Trophoblast cell (in vitro differentiated cells and primary cell): ENCODE measurements at regions not wholly inside any gene's neighbourhood (a gene's known extent, or its start where the extent isn't known, plus 50 kb on each side); places are given as distances from the start of the nearest gene placed in this dataset.

ENCODE experiments used
- DNase-seq, 2 donors: peaks; one replicate each; pipeline ENCODE4 v3.0.0-alpha.2; 2016
- H2AFZ ChIP-seq: 2 replicates; pipeline ENCODE4 v1.6.1; 2013; ENCODE audit warnings: low read length, moderate library complexity, mild to moderate bottlenecking; ENCODE audit not compliant: insufficient read depth, poor library complexity
- H2AK5ac ChIP-seq: 2 replicates; pipeline ENCODE4 v1.6.1; 2013; ENCODE audit warnings: mild to moderate bottlenecking, low read length
- H2BK120ac ChIP-seq: 2 replicates; pipeline ENCODE4 v1.6.1; 2013; ENCODE audit warnings: low read length, mild to moderate bottlenecking, moderate library complexity; ENCODE audit not compliant: insufficient read depth, poor library complexity
- H2BK12ac ChIP-seq: 2 replicates; pipeline ENCODE4 v1.6.1; 2013; ENCODE audit warnings: mild to moderate bottlenecking, low read length, moderate library complexity
- H2BK5ac ChIP-seq: 2 replicates; pipeline ENCODE4 v1.6.1; 2013; ENCODE audit warnings: low read length, low read depth, moderate library complexity, mild to moderate bottlenecking; ENCODE audit not compliant: poor library complexity
- H3K14ac ChIP-seq: 2 replicates; pipeline ENCODE4 v1.6.1; 2013; ENCODE audit warnings: mild to moderate bottlenecking, low read length
- H3K18ac ChIP-seq: 2 replicates; pipeline ENCODE4 v1.6.1; 2013; ENCODE audit warnings: mild to moderate bottlenecking, low read length
- H3K23ac ChIP-seq: 2 replicates; pipeline ENCODE4 v1.6.1; 2013; ENCODE audit warnings: low read length
- H3K27ac ChIP-seq: 2 replicates; pipeline ENCODE4 v1.5.1; 2013; ENCODE audit warnings: low read depth, mild to moderate bottlenecking, inconsistent platforms, low read length, moderate library complexity
- H3K27me3 ChIP-seq: 2 replicates; pipeline ENCODE4 v1.6.1; 2013; ENCODE audit warnings: inconsistent platforms, mild to moderate bottlenecking, low read length, moderate library complexity; ENCODE audit not compliant: insufficient read depth
- H3K36me3 ChIP-seq, 2 experiments: 1 replicate in 1 of 2; 2 replicates in 1 of 2; pipeline ENCODE4 v1.6.1; 2013; ENCODE audit warnings: low read length in 2 of 2, mild to moderate bottlenecking in 2 of 2, moderate library complexity in 1 of 2; ENCODE audit not compliant: insufficient read depth in 2 of 2, control insufficient read depth in 1 of 2
- H3K4ac ChIP-seq: 2 replicates; pipeline ENCODE4 v1.6.1; 2013; ENCODE audit warnings: low read depth, mild to moderate bottlenecking, low read length, moderate library complexity
- H3K4me1 ChIP-seq, 2 experiments: 1 replicate in 1 of 2; 2 replicates in 1 of 2; pipeline ENCODE4 v1.6.1; 2013; ENCODE audit warnings: low read length in 2 of 2, mild to moderate bottlenecking in 2 of 2, moderate library complexity in 1 of 2; ENCODE audit not compliant: insufficient read depth in 2 of 2, control insufficient read depth in 1 of 2
- H3K4me2 ChIP-seq: 2 replicates; pipeline ENCODE4 v1.6.1; 2013; ENCODE audit warnings: inconsistent platforms, mild to moderate bottlenecking, low read length, moderate library complexity
- H3K4me3 ChIP-seq: 2 replicates; pipeline ENCODE4 v1.5.1; 2013; ENCODE audit warnings: mild to moderate bottlenecking, low read depth, low read length, inconsistent platforms
- H3K79me1 ChIP-seq: one replicate; pipeline ENCODE4 v1.6.1; 2013; ENCODE audit warnings: low read length
- H3K79me2 ChIP-seq: 2 replicates; pipeline ENCODE4 v1.6.1; 2013; ENCODE audit warnings: low read length, mild to moderate bottlenecking; ENCODE audit not compliant: control insufficient read depth, insufficient read depth, poor library complexity
- H3K9ac ChIP-seq: 2 replicates; pipeline ENCODE4 v1.6.1; 2013; ENCODE audit warnings: mild to moderate bottlenecking, low read length
- H3K9me3 ChIP-seq: 2 replicates; pipeline ENCODE4 v1.6.1; 2013; ENCODE audit warnings: low read depth, mild to moderate bottlenecking, control low read depth, inconsistent platforms, low read length; ENCODE audit not compliant: insufficient read depth
- H4K12ac ChIP-seq: 2 replicates; pipeline ENCODE4 v1.6.1; 2013; ENCODE audit warnings: low read depth, mild to moderate bottlenecking, low read length, moderate library complexity
- H4K8ac ChIP-seq: 2 replicates; pipeline ENCODE4 v1.6.1; 2013; ENCODE audit warnings: low read depth, mild to moderate bottlenecking, low read length, moderate library complexity
- H4K91ac ChIP-seq: one replicate; pipeline ENCODE4 v1.6.1; 2013; ENCODE audit warnings: low read depth, mild to moderate bottlenecking, low read length, moderate library complexity
- WGBS: extraction: QIAGEN DNeasy Blood & Tissue Kit; methylation state at CpG from one replicate; pipeline ENCODE4 v1.1.7; 2013; ENCODE audit warnings: missing lambda C conversion rate; ENCODE audit not compliant: insufficient read length, insufficient coverage; ENCODE audit errors: extremely low coverage; 5-methylcytosine and 5-hydroxymethylcytosine counted together

DNA sequence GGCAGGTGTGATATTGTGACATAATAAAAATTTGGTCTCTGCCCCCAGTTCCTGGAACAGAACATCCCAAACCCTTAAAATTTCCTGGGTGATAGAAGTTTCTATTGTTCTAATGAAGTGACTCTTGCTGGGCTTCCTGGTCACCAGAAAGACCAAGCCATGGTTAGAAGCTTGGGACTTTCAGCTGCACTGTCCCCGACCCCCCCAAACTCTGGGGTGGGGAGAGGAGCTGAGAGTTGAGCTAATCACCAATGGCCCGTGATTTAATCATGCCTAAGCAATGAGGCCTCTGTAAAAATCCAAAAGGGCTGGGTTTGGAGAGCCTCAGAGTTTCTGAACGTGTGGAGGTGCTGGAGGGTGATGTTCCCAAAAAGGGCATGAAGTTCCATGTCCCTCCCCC lies 54.8 kb upstream of the FTH1 start:
- no peak overlapping the region for H3K27ac ChIP-seq
- H2BK120ac ChIP-seq: no peak overlapping the region
- H3K4me3 ChIP-seq: no peak overlapping the region
- H3K9me3 ChIP-seq: no peaks in the 10 kb centered on the region
- no peak overlapping the region for H4K12ac ChIP-seq
- no peaks in the 10 kb centered on the region for H3K27me3 ChIP-seq
- H4K91ac ChIP-seq: no peak overlapping the region
- H3K36me3 ChIP-seq: no peaks in the 10 kb centered on the region
- peaks cover 0 to 6% of the 10 kb centered on the region in 2 experiments for H3K4me1 ChIP-seq
- no peak overlapping the region for H3K4me2 ChIP-seq
- H3K18ac ChIP-seq: no peak overlapping the region
- no peak overlapping the region for H2AFZ ChIP-seq
- DNase-seq: no peak
- no peak overlapping the region for H2BK12ac ChIP-seq
- no peak overlapping the region for H3K23ac ChIP-seq
- no peak overlapping the region for H2BK5ac ChIP-seq
- H3K79me1 ChIP-seq: no peaks in the 10 kb centered on the region
- no peak overlapping the region for H3K4ac ChIP-seq
- H4K8ac ChIP-seq: no peak overlapping the region
- no peak overlapping the region for H3K9ac ChIP-seq
- H3K14ac ChIP-seq: no peak overlapping the region
- no peak overlapping the region for H2AK5ac ChIP-seq
- WGBS: no CpG with 5 or more reads among the region's 3 CpGs
- H3K79me2 ChIP-seq: no peaks in the 10 kb centered on the region

DNA sequence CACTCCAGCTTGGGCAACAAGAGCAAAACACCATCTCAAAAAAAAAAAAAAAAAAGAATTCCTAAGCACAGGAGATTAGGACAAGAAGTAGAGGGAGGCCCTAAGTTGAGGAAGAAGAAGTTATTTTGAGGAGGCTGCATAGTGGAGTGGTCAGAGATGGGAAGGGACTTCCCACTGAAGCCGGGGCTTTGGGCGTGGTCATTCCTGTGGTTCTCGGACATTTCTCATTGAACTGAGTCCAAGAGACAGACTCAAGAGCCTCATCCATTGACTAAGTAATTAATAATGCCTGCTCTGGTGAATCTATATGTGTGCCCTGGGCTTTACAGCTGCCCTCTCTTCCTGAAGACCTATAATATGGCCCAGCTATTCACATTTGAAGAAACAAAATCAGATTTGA lies 53.2 kb upstream of the FTH1 start:
- no peaks in the 10 kb centered on the region for H3K79me1 ChIP-seq
- no CpG with 5 or more reads among the region's 3 CpGs for WGBS
- DNase-seq: no peak
- no peak overlapping the region for H3K27ac ChIP-seq
- H3K23ac ChIP-seq: no peak overlapping the region
- H3K4me1 ChIP-seq: peaks cover 0 to 2% of the 10 kb centered on the region in 2 experiments
- H3K4me3 ChIP-seq: no peak overlapping the region
- H3K36me3 ChIP-seq: no peaks in the 10 kb centered on the region
- no peaks in the 10 kb centered on the region for H3K79me2 ChIP-seq
- no peak overlapping the region for H3K14ac ChIP-seq
- no peak overlapping the region for H3K4ac ChIP-seq
- no peak overlapping the region for H3K18ac ChIP-seq
- H4K91ac ChIP-seq: no peak overlapping the region
- no peak overlapping the region for H3K9ac ChIP-seq
- H4K8ac ChIP-seq: no peak overlapping the region
- no peak overlapping the region for H2AFZ ChIP-seq
- H3K9me3 ChIP-seq: no peaks in the 10 kb centered on the region
- H2BK12ac ChIP-seq: no peak overlapping the region
- H4K12ac ChIP-seq: no peak overlapping the region
- H2BK5ac ChIP-seq: no peak overlapping the region
- no peak overlapping the region for H3K4me2 ChIP-seq
- H3K27me3 ChIP-seq: no peaks in the 10 kb centered on the region
- no peak overlapping the region for H2BK120ac ChIP-seq
- no peak overlapping the region for H2AK5ac ChIP-seq

DNA sequence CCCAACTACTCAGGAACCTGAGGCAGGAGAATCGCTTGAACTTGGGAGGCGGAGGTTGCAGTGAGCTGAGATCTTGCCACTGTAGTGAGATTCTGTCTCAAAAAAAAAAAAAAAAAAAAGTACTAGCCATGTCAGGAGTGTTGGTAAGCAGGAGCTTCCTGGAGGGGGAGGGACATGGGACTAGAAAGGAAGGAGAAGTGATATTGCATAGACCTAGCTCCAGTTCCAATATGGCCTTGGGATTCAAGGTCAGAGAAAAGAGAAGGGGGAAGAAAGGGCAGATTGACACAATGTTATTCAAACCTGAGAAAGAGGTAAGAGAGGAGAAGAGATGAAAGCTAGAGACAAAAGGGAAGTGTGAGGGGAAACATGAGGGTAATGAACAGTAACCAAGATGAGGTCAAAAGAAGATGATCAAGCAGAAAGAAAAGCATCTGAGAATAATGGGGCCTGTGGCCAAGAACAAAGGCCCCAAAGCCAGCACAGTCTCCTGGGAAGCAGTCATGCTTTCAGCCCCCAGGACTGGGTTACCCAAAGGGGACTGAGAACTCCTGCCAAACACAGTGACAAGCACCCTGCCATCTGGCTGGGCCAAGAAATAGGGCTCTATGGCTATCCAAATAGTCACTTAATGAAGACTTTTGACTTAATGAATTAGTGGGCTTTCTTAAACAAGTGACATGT lies 51.7 kb upstream of the FTH1 start:
- no peak overlapping the region for H3K18ac ChIP-seq
- DNase-seq: no peak
- H3K27me3 ChIP-seq: no peaks in the 10 kb centered on the region
- H3K14ac ChIP-seq: no peak overlapping the region
- no CpG with 5 or more reads among the region's 2 CpGs for WGBS
- H3K4me3 ChIP-seq: no peak overlapping the region
- no peak overlapping the region for H2BK5ac ChIP-seq
- no peaks in the 10 kb centered on the region for H3K79me1 ChIP-seq
- no peaks in the 10 kb centered on the region for H3K4me1 ChIP-seq
- no peak overlapping the region for H4K12ac ChIP-seq
- H3K79me2 ChIP-seq: no peaks in the 10 kb centered on the region
- no peak overlapping the region for H2BK120ac ChIP-seq
- H3K4me2 ChIP-seq: no peak overlapping the region
- no peak overlapping the region for H2AK5ac ChIP-seq
- no peaks in the 10 kb centered on the region for H3K9me3 ChIP-seq
- H3K36me3 ChIP-seq: no peaks in the 10 kb centered on the region
- no peak overlapping the region for H3K23ac ChIP-seq
- no peak overlapping the region for H3K4ac ChIP-seq
- no peak overlapping the region for H3K27ac ChIP-seq
- no peak overlapping the region for H4K91ac ChIP-seq
- H2AFZ ChIP-seq: no peak overlapping the region
- no peak overlapping the region for H3K9ac ChIP-seq
- no peak overlapping the region for H4K8ac ChIP-seq
- H2BK12ac ChIP-seq: no peak overlapping the region

DNA sequence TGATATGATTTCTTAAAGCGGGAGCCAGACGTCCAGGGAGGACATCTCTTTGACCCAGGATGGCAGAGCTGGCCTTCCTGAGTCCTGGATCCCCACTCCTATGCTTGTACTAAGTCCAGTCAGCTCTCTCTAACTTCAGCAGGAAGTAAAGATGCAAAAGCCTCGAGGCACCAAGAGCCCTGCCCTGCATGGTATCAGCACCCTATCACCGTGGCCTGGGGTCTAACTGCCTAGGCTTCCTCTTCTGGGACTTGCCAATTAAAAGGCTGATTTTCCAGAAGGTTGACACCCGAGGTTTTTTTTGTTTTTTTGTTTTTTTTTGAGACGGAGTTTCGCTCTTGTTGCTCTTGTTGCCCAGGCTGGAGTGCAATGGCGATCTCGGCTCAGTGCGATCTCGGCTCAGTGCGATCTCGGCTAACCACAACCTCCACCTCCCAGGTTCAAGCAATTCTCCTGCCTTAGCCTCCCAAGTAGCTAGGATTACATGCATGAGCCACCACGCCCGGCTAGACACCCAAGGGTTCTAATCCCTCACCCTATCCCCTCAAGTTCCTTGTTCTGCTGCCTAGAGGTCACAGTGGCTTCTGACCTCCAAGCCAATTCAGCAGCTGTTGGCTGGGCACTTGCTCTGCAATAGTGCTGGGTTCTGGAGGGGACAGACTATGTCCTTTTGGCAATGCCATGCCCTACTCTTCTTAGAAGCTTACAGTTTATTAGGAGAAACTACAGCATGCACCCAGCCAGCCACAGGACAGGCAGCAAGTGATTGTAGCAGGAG lies 50.6 kb upstream of the FTH1 start:
- peaks cover 0 to 3% of the 10 kb centered on the region in 2 experiments for H3K4me1 ChIP-seq
- H2AK5ac ChIP-seq: no peak overlapping the region
- H2BK12ac ChIP-seq: peak overlapping the region; percentile 74
- H2AFZ ChIP-seq: no peak overlapping the region
- H4K91ac ChIP-seq: no peak overlapping the region
- H3K36me3 ChIP-seq: no peaks in the 10 kb centered on the region
- no peak overlapping the region for H2BK120ac ChIP-seq
- no peak overlapping the region for H4K12ac ChIP-seq
- H3K27me3 ChIP-seq: no peaks in the 10 kb centered on the region
- H3K14ac ChIP-seq: no peak overlapping the region
- no peaks in the 10 kb centered on the region for H3K79me1 ChIP-seq
- no peak overlapping the region for H3K27ac ChIP-seq
- no peak overlapping the region for H3K23ac ChIP-seq
- no peaks in the 10 kb centered on the region for H3K9me3 ChIP-seq
- H3K18ac ChIP-seq: no peak overlapping the region
- no peak overlapping the region for H3K4me2 ChIP-seq
- H4K8ac ChIP-seq: no peak overlapping the region
- no peak overlapping the region for H3K9ac ChIP-seq
- WGBS: no CpG with 5 or more reads among the region's 15 CpGs
- H3K4me3 ChIP-seq: no peak overlapping the region
- H2BK5ac ChIP-seq: no peak overlapping the region
- no peak for DNase-seq
- H3K4ac ChIP-seq: no peak overlapping the region
- H3K79me2 ChIP-seq: no peaks in the 10 kb centered on the region
